ENCODE measurements at regions not wholly inside any gene's neighbourhood (a gene's known extent, or its start where the extent isn't known, plus 50 kb on each side); places are given as distances from the start of the nearest gene placed in this dataset.

DNA sequence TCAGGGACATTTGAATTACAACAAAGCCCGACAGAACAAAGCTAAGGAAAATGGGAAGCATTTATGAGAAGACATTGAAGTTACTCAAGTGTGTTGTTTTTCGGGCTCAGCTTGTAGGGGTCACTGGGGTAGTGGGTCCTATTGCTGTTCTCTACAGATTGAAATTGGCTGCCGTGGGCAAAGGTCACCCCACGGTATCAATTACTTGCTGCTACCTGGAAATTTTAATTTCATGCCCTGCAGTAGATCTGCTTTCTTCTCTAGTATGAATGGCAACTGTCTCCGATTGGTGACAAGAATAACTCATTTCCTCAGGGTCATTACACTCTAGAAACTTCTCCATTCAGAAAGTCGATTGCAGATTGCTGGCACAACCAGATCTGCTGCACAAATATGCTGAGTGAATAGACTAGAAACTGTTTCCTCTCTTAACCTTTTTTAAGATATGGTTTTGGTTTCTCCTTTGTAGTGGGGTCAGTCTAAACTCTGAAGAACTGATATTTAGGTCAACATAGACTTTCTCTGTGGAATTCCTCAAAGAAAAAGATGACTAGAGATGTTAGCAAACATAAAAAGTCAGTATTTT, 454.1 kb downstream of the ARHGEF28 start:
- Histone ChIP-seq H2AFZ (ENCODE audit: low read depth, low read length, poor library complexity, severe bottlenecking) (no peak overlapping the region), H3K9ac (ENCODE audit: low read length) (no peak overlapping the region), H3K27me3 (ENCODE audit: insufficient read depth, low read length) (no peaks in the 10 kb centered on the region), H3K27ac (ENCODE audit: low read depth, low read length) (no peak overlapping the region), H3K9me2 (ENCODE audit: insufficient read depth) (no peaks in the 10 kb centered on the region), H3K4me1 (ENCODE audit: control insufficient read depth in 1 of 2, insufficient read depth in 2 of 2, low read length in 2 of 2) (peaks cover 0 to 6% of the 10 kb centered on the region in 2 experiments; a peak in 2 of 4 replicates), H3K4me2 (ENCODE audit: low read length) (no peak overlapping the region), H3K79me2 (ENCODE audit: insufficient read depth, low read length) (no peaks in the 10 kb centered on the region), H3K9me3 (ENCODE audit: control insufficient read depth in 1 of 2, insufficient read depth in 1 of 2, low read depth in 1 of 2, low read length in 2 of 2) (no peaks in the 10 kb centered on the region), H3K36me3 (ENCODE audit: control insufficient read depth in 1 of 2, insufficient read depth in 2 of 2, low read length in 2 of 2) (no peaks in the 10 kb centered on the region), H3K4me3 (replicated peaks in 1 of 2; ENCODE audit: low read depth in 1 of 2, low read length in 2 of 2) (no peak overlapping the region), H4K20me1 (ENCODE audit: insufficient read depth) (no peaks in the 10 kb centered on the region)
- RAD21 ChIA-PET (ENCODE audit: low non-redundant PET in 1 of 2, low total read pairs in 2 of 2, uncharacterized antibody in 2 of 2, unreplicated experiment in 2 of 2) = no interaction called here
- POLR2A ChIA-PET = no interaction called here
- BruUV-seq (replicated peaks) = no TSS peak
- DNase-seq (ENCODE audit: low read depth, low spot score) (no peak), ATAC-seq (no peak)
- intact Hi-C loops (cut with micrococcal nuclease) = no loop called here
- TF ChIP-seq TCF7L2 (IDR thresholded peaks at IDR 0.05; ENCODE audit: borderline replicate concordance, extremely low read depth, insufficient read depth, insufficient read length) (no peak), EGR1 (IDR thresholded peaks at IDR 0.05; ENCODE audit: low read depth) (no peak), ELF1 (IDR thresholded peaks at IDR 0.05; ENCODE audit: borderline replicate concordance, low read depth) (no peak), FOSL1 (IDR thresholded peaks at IDR 0.05; ENCODE audit: low read depth) (no peak), RAD21 (IDR thresholded peaks at IDR 0.05; ENCODE audit: low read depth) (no peak)
- CTCF ChIA-PET = no interaction called here

DNA sequence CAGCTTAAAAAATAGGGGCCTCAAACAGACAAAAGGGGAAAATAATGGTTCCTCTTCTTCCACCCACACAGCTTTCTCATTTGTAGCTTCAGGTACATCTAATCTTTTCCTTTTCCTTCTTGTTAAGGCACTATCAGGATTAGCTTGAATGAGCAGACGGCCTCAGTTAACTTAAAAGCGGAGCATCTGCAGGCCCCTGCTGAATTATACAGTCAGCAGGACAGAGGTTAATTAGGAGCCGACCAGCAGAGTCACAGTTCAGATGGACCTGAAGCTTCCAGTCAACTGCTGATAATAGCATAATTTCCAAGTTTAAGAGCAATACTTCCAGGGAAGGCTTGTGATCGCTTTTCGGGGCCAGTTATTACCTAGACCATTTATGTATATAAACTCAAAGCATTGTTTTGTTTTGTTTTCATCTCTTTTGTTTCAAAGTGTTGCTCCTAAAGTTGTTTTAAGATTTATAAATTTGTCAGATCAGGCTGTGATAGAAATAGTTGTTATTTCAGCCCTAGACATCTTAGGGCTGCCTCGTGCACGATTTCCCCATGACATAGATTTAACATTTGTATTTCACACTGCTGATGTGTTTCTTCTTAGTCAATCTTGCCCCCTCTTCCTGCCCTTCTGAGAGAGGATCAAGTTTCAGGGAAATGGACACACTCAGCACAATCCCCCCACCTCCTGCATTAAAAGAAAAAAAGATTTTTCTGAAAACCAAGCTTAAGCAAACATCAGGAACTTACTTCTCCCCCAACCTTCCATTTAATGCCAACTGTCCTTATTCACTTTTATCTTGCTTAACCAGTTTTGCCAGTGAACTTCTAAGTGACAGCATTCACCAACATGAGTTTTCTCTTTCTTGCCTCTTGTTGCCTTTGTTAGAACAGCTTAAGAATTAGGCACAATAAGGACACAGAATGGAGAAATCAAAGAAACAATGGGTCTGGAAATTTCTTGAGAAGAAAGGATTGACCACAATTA, 449.8 kb downstream of the ARHGEF28 start:
- Histone ChIP-seq H3K4me1 (ENCODE audit: control insufficient read depth in 1 of 2, insufficient read depth in 2 of 2, low read length in 2 of 2) (peaks cover 0 to 6% of the 10 kb centered on the region in 2 experiments; a peak in 2 of 4 replicates), H3K9ac (ENCODE audit: low read length) (no peak overlapping the region), H3K27ac (ENCODE audit: low read depth, low read length) (no peak overlapping the region), H2AFZ (ENCODE audit: low read depth, low read length, poor library complexity, severe bottlenecking) (no peak overlapping the region), H3K4me3 (replicated peaks in 1 of 2; ENCODE audit: low read depth in 1 of 2, low read length in 2 of 2) (no peak overlapping the region), H3K9me3 (ENCODE audit: control insufficient read depth in 1 of 2, insufficient read depth in 1 of 2, low read depth in 1 of 2, low read length in 2 of 2) (no peaks in the 10 kb centered on the region), H3K27me3 (ENCODE audit: insufficient read depth, low read length) (no peaks in the 10 kb centered on the region), H3K9me2 (ENCODE audit: insufficient read depth) (no peaks in the 10 kb centered on the region), H4K20me1 (ENCODE audit: insufficient read depth) (no peaks in the 10 kb centered on the region), H3K36me3 (ENCODE audit: control insufficient read depth in 1 of 2, insufficient read depth in 2 of 2, low read length in 2 of 2) (no peaks in the 10 kb centered on the region), H3K4me2 (ENCODE audit: low read length) (no peak overlapping the region), H3K79me2 (ENCODE audit: insufficient read depth, low read length) (no peaks in the 10 kb centered on the region)
- BruUV-seq (replicated peaks) = no TSS peak
- CTCF ChIA-PET = no interaction called here
- intact Hi-C loops (cut with micrococcal nuclease) = no loop called here
- ATAC-seq = no peak
- TF ChIP-seq EGR1 (IDR thresholded peaks at IDR 0.05; ENCODE audit: low read depth) = no peak
- TF ChIP-seq EZH2 (IDR thresholded peaks at IDR 0.05) = no peak
- TF ChIP-seq EZH2phosphoT487 (IDR thresholded peaks at IDR 0.05; ENCODE audit: borderline replicate concordance) = no peak
- TF ChIP-seq JUND (IDR thresholded peaks at IDR 0.05) = no peak
- no peak for TF ChIP-seq FOSL1 (IDR thresholded peaks at IDR 0.05; ENCODE audit: low read depth)
- TF ChIP-seq, protein P1, sequence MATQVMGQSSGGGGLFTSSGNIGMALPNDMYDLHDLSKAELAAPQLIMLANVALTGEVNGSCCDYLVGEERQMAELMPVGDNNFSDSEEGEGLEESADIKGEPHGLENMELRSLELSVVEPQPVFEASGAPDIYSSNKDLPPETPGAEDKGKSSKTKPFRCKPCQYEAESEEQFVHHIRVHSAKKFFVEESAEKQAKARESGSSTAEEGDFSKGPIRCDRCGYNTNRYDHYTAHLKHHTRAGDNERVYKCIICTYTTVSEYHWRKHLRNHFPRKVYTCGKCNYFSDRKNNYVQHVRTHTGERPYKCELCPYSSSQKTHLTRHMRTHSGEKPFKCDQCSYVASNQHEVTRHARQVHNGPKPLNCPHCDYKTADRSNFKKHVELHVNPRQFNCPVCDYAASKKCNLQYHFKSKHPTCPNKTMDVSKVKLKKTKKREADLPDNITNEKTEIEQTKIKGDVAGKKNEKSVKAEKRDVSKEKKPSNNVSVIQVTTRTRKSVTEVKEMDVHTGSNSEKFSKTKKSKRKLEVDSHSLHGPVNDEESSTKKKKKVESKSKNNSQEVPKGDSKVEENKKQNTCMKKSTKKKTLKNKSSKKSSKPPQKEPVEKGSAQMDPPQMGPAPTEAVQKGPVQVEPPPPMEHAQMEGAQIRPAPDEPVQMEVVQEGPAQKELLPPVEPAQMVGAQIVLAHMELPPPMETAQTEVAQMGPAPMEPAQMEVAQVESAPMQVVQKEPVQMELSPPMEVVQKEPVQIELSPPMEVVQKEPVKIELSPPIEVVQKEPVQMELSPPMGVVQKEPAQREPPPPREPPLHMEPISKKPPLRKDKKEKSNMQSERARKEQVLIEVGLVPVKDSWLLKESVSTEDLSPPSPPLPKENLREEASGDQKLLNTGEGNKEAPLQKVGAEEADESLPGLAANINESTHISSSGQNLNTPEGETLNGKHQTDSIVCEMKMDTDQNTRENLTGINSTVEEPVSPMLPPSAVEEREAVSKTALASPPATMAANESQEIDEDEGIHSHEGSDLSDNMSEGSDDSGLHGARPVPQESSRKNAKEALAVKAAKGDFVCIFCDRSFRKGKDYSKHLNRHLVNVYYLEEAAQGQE (IDR thresholded peaks at IDR 0.05; ENCODE audit: low read depth) = no peak
- TF ChIP-seq, protein P2, sequence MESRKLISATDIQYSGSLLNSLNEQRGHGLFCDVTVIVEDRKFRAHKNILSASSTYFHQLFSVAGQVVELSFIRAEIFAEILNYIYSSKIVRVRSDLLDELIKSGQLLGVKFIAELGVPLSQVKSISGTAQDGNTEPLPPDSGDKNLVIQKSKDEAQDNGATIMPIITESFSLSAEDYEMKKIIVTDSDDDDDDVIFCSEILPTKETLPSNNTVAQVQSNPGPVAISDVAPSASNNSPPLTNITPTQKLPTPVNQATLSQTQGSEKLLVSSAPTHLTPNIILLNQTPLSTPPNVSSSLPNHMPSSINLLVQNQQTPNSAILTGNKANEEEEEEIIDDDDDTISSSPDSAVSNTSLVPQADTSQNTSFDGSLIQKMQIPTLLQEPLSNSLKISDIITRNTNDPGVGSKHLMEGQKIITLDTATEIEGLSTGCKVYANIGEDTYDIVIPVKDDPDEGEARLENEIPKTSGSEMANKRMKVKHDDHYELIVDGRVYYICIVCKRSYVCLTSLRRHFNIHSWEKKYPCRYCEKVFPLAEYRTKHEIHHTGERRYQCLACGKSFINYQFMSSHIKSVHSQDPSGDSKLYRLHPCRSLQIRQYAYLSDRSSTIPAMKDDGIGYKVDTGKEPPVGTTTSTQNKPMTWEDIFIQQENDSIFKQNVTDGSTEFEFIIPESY (IDR thresholded peaks at IDR 0.05; ENCODE audit: extremely low read depth, insufficient replicate concordance, low read length) = no peak
- TF ChIP-seq ZNF274 (IDR thresholded peaks at IDR 0.05; ENCODE audit: low read depth, low read length) = no peak
- no peak for TF ChIP-seq SIN3A (IDR thresholded peaks at IDR 0.05; ENCODE audit: low read depth)
- no peak for DNase-seq (ENCODE audit: low read depth, low spot score)
- RAD21 ChIA-PET (ENCODE audit: low non-redundant PET in 1 of 2, low total read pairs in 2 of 2, uncharacterized antibody in 2 of 2, unreplicated experiment in 2 of 2) = no interaction called here
- POLR2A ChIA-PET = no interaction called here
